Lower leg skin (tissue), 4 donors: ENCODE measurements at regions not wholly inside any gene's neighbourhood (a gene's known extent, or its start where the extent isn't known, plus 50 kb on each side); places are given as distances from the start of the nearest gene placed in this dataset.

Experiments used
- DNase-seq, 2 donors: peaks; one replicate each; pipeline ENCODE4 v3.0.0-alpha.2; 2019; ENCODE audit warnings: low spot score in 2 of 2
- H3K4me3 ChIP-seq: fragments of 200-600 bp; sonication (generic); 2 replicates; pipeline ENCODE4 v1.5.1; 2017; ENCODE audit warnings: mild to moderate bottlenecking, low read depth; ENCODE audit not compliant: poor library complexity, severe bottlenecking
- POLR2A ChIP-seq, 2 donors: fragments of 450-650 bp; IDR thresholded peaks; one replicate each; pipeline ENCODE4 v1.6.1; 2016 to 2017; ENCODE audit warnings: antibody characterized with exemption in 2 of 2, mild to moderate bottlenecking in 1 of 2, moderate library complexity in 1 of 2
- WGBS, 2 donors: methylation state at CpG; one replicate each; pipeline ENCODE4 v1.1.5; 2018; 5-methylcytosine and 5-hydroxymethylcytosine counted together
- intact Hi-C: fragments of 100-400 bp; cut with DNase I; formaldehyde crosslinking; loops from one replicate; pipeline ENCODE4 v1.15.0; 2023; ENCODE audit warnings: low total_unique reads
- TF ChIP-seq, protein P1 (sequence below), 3 donors: fragments of 450-650 bp; IDR thresholded peaks; one replicate each; pipeline ENCODE4 v1.5.1; 2016; ENCODE audit warnings: antibody characterized with exemption in 3 of 3, mild to moderate bottlenecking in 3 of 3, moderate library complexity in 2 of 3

DNA sequence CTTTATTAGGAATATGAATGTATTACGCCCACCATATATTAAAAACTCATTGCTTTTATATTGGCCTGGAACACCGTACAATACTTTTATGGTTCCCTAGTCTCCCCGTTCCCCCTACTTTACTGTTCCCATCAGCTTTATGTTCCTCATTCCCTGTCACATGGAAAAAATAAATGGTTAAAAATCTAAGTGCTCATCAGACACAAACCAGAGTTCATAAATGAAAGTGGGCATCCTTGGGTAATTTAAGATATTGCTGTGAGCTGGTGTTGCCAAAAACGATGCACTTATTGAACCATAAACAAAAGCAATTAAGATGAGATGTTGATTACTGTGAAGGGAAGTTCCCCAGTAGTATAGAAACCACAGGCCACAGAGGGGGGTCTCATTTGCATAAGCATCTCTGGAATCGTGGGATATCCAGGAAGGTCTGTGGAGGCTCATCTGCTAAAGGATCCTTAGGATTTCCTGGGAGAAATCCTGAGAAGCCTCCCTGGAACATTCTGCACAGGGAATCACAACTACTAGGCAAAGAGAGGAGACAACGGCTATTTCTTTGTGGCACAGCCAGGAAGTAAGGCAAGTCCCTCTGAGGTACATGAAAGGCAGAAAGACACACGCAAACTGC, 591.4 kb upstream of the CDH11 start:
- intact Hi-C loops, result no loop called here
- 64 to 69% methylated on average over 7 of the region's 7 CpGs for WGBS, 2 donors
- TF ChIP-seq, protein P1, sequence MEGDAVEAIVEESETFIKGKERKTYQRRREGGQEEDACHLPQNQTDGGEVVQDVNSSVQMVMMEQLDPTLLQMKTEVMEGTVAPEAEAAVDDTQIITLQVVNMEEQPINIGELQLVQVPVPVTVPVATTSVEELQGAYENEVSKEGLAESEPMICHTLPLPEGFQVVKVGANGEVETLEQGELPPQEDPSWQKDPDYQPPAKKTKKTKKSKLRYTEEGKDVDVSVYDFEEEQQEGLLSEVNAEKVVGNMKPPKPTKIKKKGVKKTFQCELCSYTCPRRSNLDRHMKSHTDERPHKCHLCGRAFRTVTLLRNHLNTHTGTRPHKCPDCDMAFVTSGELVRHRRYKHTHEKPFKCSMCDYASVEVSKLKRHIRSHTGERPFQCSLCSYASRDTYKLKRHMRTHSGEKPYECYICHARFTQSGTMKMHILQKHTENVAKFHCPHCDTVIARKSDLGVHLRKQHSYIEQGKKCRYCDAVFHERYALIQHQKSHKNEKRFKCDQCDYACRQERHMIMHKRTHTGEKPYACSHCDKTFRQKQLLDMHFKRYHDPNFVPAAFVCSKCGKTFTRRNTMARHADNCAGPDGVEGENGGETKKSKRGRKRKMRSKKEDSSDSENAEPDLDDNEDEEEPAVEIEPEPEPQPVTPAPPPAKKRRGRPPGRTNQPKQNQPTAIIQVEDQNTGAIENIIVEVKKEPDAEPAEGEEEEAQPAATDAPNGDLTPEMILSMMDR (IDR thresholded peaks at IDR 0.05), result no peak
- no peak for TF ChIP-seq POLR2A (IDR thresholded peaks at IDR 0.05)
- DNase-seq, result peak in 1 of 2 donors; percentile 5
- H3K4me3 ChIP-seq, result no peak overlapping the region

DNA sequence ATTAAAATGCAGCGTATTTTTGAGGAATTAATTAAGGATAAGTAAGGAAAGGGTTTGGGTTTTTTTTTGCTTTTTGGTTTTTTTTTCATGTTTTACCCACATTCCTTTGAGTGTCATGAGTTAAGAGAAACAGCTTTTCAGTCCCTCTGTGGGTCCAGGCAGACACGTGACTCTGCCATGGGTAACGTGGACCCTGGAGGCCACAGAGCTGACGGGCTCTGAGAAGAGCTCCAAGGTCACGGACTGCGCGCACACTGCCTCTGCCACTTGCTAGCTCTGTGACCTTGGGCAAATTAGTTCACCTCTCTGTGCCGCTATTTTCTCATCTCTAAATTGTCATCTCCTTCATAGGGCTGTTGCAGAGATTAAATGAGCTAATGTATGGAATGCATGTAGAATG, 588.2 kb upstream of the CDH11 start:
- WGBS, 2 donors, result 79 to 87% methylated on average over 8 of the region's 8 CpGs

DNA sequence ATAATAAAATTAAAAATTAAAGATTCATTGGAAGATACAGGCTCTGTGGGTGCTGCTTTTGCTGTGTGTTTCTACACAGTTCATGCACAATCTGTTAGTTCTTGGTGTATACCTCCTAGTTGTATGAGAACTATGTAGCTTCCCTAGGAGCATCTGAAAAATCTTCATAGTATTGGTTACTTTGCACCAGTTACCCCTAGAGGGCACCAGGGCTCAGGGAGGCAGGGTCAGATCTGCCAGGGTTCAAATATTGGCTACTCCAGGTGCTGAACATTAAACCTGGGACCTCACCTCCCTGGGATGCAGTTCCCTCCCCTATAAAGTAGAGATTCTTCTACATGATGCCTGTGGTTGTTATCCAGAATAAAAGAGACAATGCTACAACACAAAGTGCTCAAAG, 583.0 kb upstream of the CDH11 start:
- H3K4me3 ChIP-seq, result no peak overlapping the region
- intact Hi-C loops, result no loop called here
- DNase-seq, result no peak
- TF ChIP-seq POLR2A (IDR thresholded peaks at IDR 0.05), result no peak
- TF ChIP-seq, protein P1 (IDR thresholded peaks at IDR 0.05), result no peak

More for the DNA sequence above, 588.2 kb upstream of the CDH11 start:
- H3K4me3 ChIP-seq, result no peak overlapping the region
- no peak for TF ChIP-seq POLR2A (IDR thresholded peaks at IDR 0.05)
- TF ChIP-seq, protein P1 (IDR thresholded peaks at IDR 0.05), result no peak
- no peak for DNase-seq
- intact Hi-C loops, result no loop called here

DNA sequence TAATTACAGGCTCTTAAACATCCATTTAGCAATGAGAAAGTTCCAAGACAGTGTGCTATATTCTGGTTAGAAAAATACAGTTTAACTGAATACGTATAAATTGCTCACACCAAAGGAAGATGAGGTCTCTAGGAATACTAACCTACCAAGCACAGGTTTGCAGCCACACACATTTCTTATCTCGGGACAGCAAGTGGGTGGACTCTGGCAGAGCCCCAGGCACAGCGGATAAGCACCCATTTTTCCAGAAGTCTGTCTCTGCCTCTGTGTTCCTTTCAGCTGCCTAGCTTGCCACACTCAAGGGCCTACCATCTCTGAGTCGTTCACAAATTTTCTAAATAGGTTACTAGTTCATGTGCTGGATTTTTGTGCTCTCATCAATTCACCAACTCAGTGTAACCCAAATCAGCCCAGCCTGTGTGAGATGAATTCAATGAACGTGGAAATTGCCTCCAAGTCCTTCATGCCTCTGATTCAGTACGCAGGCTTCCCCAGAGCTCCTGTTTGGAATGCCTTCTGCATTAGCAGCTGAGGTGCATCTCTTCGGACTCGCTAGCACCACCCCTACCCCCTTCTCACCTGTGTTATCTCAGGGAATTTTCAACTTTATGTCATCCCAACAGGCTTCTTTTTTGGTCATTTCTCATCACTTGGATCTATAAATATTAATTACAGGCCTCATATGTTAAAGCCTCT, 581.0 kb upstream of the CDH11 start:
- TF ChIP-seq, protein P1 (IDR thresholded peaks at IDR 0.05), result no peak
- TF ChIP-seq POLR2A (IDR thresholded peaks at IDR 0.05), result no peak
- no peak for DNase-seq
- intact Hi-C loops, result no loop called here
- H3K4me3 ChIP-seq, result no peak overlapping the region
- WGBS, 2 donors, result 81 to 88% methylated on average over 8 of the region's 8 CpGs

DNA sequence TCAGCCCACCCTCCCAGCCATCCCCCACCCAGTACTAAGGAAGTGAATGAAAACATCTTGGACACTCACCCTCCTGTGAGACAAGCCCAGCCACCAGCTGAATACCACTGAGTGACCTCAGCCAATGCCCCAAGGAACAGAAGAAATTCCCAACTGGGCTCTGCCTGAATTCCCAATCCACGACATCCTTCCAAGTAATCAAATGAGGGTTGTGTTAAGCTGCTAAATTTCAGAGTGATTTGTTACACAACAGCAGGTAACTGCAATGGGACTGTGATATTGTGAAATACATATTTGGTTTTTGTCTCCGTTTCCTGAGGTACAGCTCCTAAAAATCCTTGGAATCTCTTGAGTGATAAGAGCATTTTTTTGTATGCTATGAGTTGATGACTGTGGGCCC, 578.7 kb upstream of the CDH11 start:
- intact Hi-C loops, result no loop called here
- TF ChIP-seq, protein P1 (IDR thresholded peaks at IDR 0.05), result no peak
- TF ChIP-seq POLR2A (IDR thresholded peaks at IDR 0.05), result no peak
- WGBS, 2 donors, result 55 to 86% methylated on average over 2 of the region's 2 CpGs
- H3K4me3 ChIP-seq, result no peak overlapping the region
- DNase-seq, result no peak
